HCT116 (cell line): ENCODE measurements at regions not wholly inside any gene's neighbourhood (a gene's known extent, or its start where the extent isn't known, plus 50 kb on each side); places are given as distances from the start of the nearest gene placed in this dataset.

Experiments
- ATAC-seq: fragments of 200-7000 bp; cut with Tn5 transposase; 2 replicates; pipeline ENCODE4 v1.9.1; 2020; ENCODE audit warnings: mild to moderate bottlenecking, moderate library complexity
- BruUV-seq: library from RNA; stranded (reverse); fragments of 400-500 nt; replicated peaks from 2 replicates; lab custom pipeline; 2021; lab: Mats Ljungman, UMichigan
- CTCF ChIA-PET: fragments of 300-600 bp; sonication (Branson Sonifier 250); formaldehyde crosslinking; loops from one replicate; lab custom pipeline; 2021; ENCODE audit warnings: antibody characterized with exemption; lab: Charles Lee
- POLR2A ChIA-PET: fragments of 300-600, 350-600 bp; sonication (Branson Sonifier 250); formaldehyde crosslinking; loops from one replicate; lab custom pipeline; 2021; ENCODE audit warnings: antibody characterized with exemption; lab: Charles Lee
- RAD21 ChIA-PET, 2 experiments: fragments of 300-600 bp; sonication (Branson Sonifier 250); formaldehyde crosslinking; loops; one replicate each; lab custom pipeline; 2023; ENCODE audit warnings: low total read pairs in 2 of 2; ENCODE audit not compliant: uncharacterized antibody in 2 of 2, unreplicated experiment in 2 of 2, low non-redundant PET in 1 of 2; lab: Charles Lee
- DNase-seq: peaks from one replicate; pipeline ENCODE4 v3.0.0-alpha.2; 2010; ENCODE audit warnings: low read depth, low spot score
- H2AFZ ChIP-seq: fragments of 200-600 bp; shearing (Covaris generic), sonication (generic); 2 replicates; pipeline ENCODE4 v1.6.1; 2017; ENCODE audit warnings: low read depth, mixed run types, mixed read lengths, antibody characterized with exemption, low read length; ENCODE audit not compliant: poor library complexity, severe bottlenecking
- H3K27ac ChIP-seq: 2 replicates; pipeline ENCODE4 v1.5.1; 2012; ENCODE audit warnings: low read depth, low read length
- H3K27me3 ChIP-seq: fragments of 200-600 bp; sonication (generic); 2 replicates; pipeline ENCODE4 v1.6.1; 2016; ENCODE audit warnings: mixed run types, low read length, mixed read lengths; ENCODE audit not compliant: insufficient read depth
- H3K36me3 ChIP-seq, 2 experiments: fragments of 200-500 bp in 1 of 2; fragments of 200-600 bp in 1 of 2; sonication (Bioruptor generic) in 1 of 2; sonication (generic) in 1 of 2; 2 replicates each; pipeline versions ENCODE4 v1.5.1 to v1.6.1; 2014 to 2016; ENCODE audit warnings: low read length in 2 of 2, inconsistent platforms in 1 of 2, mixed read lengths in 1 of 2, mixed run types in 1 of 2; ENCODE audit not compliant: insufficient read depth in 2 of 2, control insufficient read depth in 1 of 2
- H3K4me1 ChIP-seq, 2 experiments: fragments of 200-600 bp in 1 of 2; sonication (generic) in 1 of 2; 2 replicates each; pipeline versions ENCODE4 v1.5.1 to v1.6.1; 2012 to 2017; ENCODE audit warnings: low read length in 2 of 2, inconsistent platforms in 1 of 2, mild to moderate bottlenecking in 1 of 2, mixed read lengths in 1 of 2, mixed run types in 1 of 2, moderate library complexity in 1 of 2; ENCODE audit not compliant: insufficient read depth in 2 of 2, control insufficient read depth in 1 of 2
- H3K4me2 ChIP-seq: fragments of 200-600 bp; sonication (generic); 2 replicates; pipeline ENCODE4 v1.6.1; 2017; ENCODE audit warnings: mixed run types, low read length, mixed read lengths
- H3K4me3 ChIP-seq, 2 experiments: fragments of 200-600 bp in 1 of 2; sonication (generic) in 1 of 2; replicated peaks in 1 of 2; 2 replicates each; pipeline ENCODE4 v1.5.1; 2011 to 2016; ENCODE audit warnings: low read length in 2 of 2, control low read depth in 1 of 2, low read depth in 1 of 2, mild to moderate bottlenecking in 1 of 2, mixed read lengths in 1 of 2, mixed run types in 1 of 2
- H3K79me2 ChIP-seq: fragments of 200-600 bp; sonication (generic); 2 replicates; pipeline ENCODE4 v1.6.1; 2017; ENCODE audit warnings: mild to moderate bottlenecking, mixed run types, low read length, moderate library complexity, mixed read lengths; ENCODE audit not compliant: insufficient read depth
- H3K9ac ChIP-seq: fragments of 200-600 bp; sonication (generic); 2 replicates; pipeline ENCODE4 v1.6.1; 2016; ENCODE audit warnings: low read length, mixed read lengths
- H3K9me2 ChIP-seq: fragments of 200-600 bp; sonication (generic), shearing (Covaris generic); 2 replicates; pipeline ENCODE4 v1.6.1; 2017; ENCODE audit warnings: mixed run types, mild to moderate bottlenecking, moderate library complexity; ENCODE audit not compliant: insufficient read depth
- H3K9me3 ChIP-seq, 2 experiments: fragments of 200-500 bp in 1 of 2; fragments of 200-600 bp in 1 of 2; sonication (Bioruptor generic) in 1 of 2; sonication (generic) in 1 of 2; 2 replicates each; pipeline ENCODE4 v1.6.1; 2014 to 2017; ENCODE audit warnings: low read length in 2 of 2, mixed read lengths in 2 of 2, inconsistent platforms in 1 of 2, low read depth in 1 of 2, mild to moderate bottlenecking in 1 of 2, mixed run types in 1 of 2, moderate library complexity in 1 of 2; ENCODE audit not compliant: control insufficient read depth in 1 of 2, insufficient read depth in 1 of 2
- H4K20me1 ChIP-seq: fragments of 200-600 bp; sonication (generic), shearing (Covaris generic); 2 replicates; pipeline ENCODE4 v1.6.1; 2017; ENCODE audit warnings: mixed run types, mild to moderate bottlenecking, moderate library complexity; ENCODE audit not compliant: insufficient read depth
- ATF3 ChIP-seq: IDR thresholded peaks from 2 replicates; pipeline ENCODE4 v1.6.1; 2012
- EGR1 ChIP-seq: IDR thresholded peaks from 2 replicates; pipeline ENCODE4 v1.6.1; 2012; ENCODE audit warnings: low read depth
- ELF1 ChIP-seq: IDR thresholded peaks from 2 replicates; pipeline ENCODE4 v1.6.1; 2012; ENCODE audit warnings: low read depth, borderline replicate concordance
- EZH2phosphoT487 ChIP-seq: fragments of 200-600 bp; IDR thresholded peaks from 2 replicates; pipeline ENCODE4 v1.6.1; 2018; ENCODE audit warnings: antibody characterized with exemption, borderline replicate concordance
- FOSL1 ChIP-seq: IDR thresholded peaks from 2 replicates; pipeline ENCODE4 v1.6.1; 2012; ENCODE audit warnings: low read depth
- JUND ChIP-seq: IDR thresholded peaks from 2 replicates; pipeline ENCODE4 v1.6.1; 2012
- POLR2A ChIP-seq: IDR thresholded peaks from 2 replicates; pipeline ENCODE4 v1.7.0; 2011; ENCODE audit warnings: borderline replicate concordance; ENCODE audit not compliant: insufficient read depth, insufficient read length; ENCODE audit errors: extremely low read depth
- POLR2AphosphoS5 ChIP-seq: IDR thresholded peaks from 2 replicates; pipeline ENCODE4 v1.6.1; 2011; ENCODE audit warnings: mild to moderate bottlenecking, low read depth, low read length, moderate library complexity
- RAD21 ChIP-seq: IDR thresholded peaks from 2 replicates; pipeline ENCODE4 v1.6.1; 2012; ENCODE audit warnings: low read depth, mild to moderate bottlenecking
- REST ChIP-seq: IDR thresholded peaks from 2 replicates; pipeline ENCODE4 v1.6.1; 2012; ENCODE audit warnings: low read depth
- YY1 ChIP-seq: IDR thresholded peaks from 2 replicates; pipeline ENCODE4 v1.6.1; 2011; ENCODE audit warnings: low read length, low read depth, moderate library complexity, mild to moderate bottlenecking; ENCODE audit not compliant: insufficient replicate concordance; ENCODE audit errors: extremely low read depth
- ZFX ChIP-seq: fragments of 450-650 bp; IDR thresholded peaks from 2 replicates; pipeline ENCODE4 v1.6.1; 2017
- intact Hi-C: fragments of 100-400 bp; cut with micrococcal nuclease; formaldehyde crosslinking; loops from 2 replicates; pipeline ENCODE4 v1.10.0; 2022
- TF ChIP-seq, protein P1 (sequence below): IDR thresholded peaks from 2 replicates; pipeline ENCODE4 v1.6.1; 2011; ENCODE audit warnings: mild to moderate bottlenecking, low read length, moderate library complexity; ENCODE audit not compliant: insufficient replicate concordance; ENCODE audit errors: extremely low read depth

- TF ChIP-seq REST (no peak), JUND (no peak), ELF1 (no peak), EGR1 (no peak), ZFX (no peak), YY1 (no peak), FOSL1 (no peak), EZH2phosphoT487 (no peak), ATF3 (no peak), POLR2AphosphoS5 (no peak), RAD21 (no peak), POLR2A (no peak)
- TF ChIP-seq, protein P1, sequence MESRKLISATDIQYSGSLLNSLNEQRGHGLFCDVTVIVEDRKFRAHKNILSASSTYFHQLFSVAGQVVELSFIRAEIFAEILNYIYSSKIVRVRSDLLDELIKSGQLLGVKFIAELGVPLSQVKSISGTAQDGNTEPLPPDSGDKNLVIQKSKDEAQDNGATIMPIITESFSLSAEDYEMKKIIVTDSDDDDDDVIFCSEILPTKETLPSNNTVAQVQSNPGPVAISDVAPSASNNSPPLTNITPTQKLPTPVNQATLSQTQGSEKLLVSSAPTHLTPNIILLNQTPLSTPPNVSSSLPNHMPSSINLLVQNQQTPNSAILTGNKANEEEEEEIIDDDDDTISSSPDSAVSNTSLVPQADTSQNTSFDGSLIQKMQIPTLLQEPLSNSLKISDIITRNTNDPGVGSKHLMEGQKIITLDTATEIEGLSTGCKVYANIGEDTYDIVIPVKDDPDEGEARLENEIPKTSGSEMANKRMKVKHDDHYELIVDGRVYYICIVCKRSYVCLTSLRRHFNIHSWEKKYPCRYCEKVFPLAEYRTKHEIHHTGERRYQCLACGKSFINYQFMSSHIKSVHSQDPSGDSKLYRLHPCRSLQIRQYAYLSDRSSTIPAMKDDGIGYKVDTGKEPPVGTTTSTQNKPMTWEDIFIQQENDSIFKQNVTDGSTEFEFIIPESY = no peak
- Histone ChIP-seq H3K36me3 (no peaks in the 10 kb centered on the region), H4K20me1 (no peaks in the 10 kb centered on the region), H3K27me3 (no peaks in the 10 kb centered on the region), H3K9ac (no peak overlapping the region), H3K79me2 (no peaks in the 10 kb centered on the region), H3K4me1 (no peaks in the 10 kb centered on the region), H2AFZ (no peak overlapping the region), H3K9me2 (no peaks in the 10 kb centered on the region), H3K4me3 (no peak overlapping the region), H3K27ac (no peak overlapping the region), H3K4me2 (no peak overlapping the region), H3K9me3 (no peaks in the 10 kb centered on the region)
- BruUV-seq = no TSS peak
- intact Hi-C loops = no loop called here
- ChIA-PET POLR2A (no interaction called here), CTCF (no interaction called here), RAD21 (no interaction called here)
- DNase-seq = no peak
- ATAC-seq = no peak
These were observed 217.9 kb downstream of the GLRX3 start for GRCh38 chr10:130353928-130354572.
